GM12878 (cell line): ENCODE measurements at regions not wholly inside any gene's neighbourhood (a gene's known extent, or its start where the extent isn't known, plus 50 kb on each side); places are given as distances from the start of the nearest gene placed in this dataset.

Experiments
- ATAC-seq: fragments of 200-7000 bp; cut with Tn5 transposase; 3 replicates; pipeline ENCODE4 v1.9.1; 2020; ENCODE audit warnings: mild to moderate bottlenecking, moderate library complexity
- BruUV-seq: library from RNA; stranded (reverse); fragments of 400-500 nt; replicated peaks from 2 replicates; lab custom pipeline; 2021; lab: Mats Ljungman, UMichigan
- CTCF ChIA-PET: fragments of 300-600 bp; sonication (Branson Sonifier 250); formaldehyde crosslinking; extraction: SDS; loops from one replicate; lab custom pipeline; 2021; ENCODE audit warnings: inconsistent platforms; lab: Yijun Ruan, JAX
- POLR2A ChIA-PET: fragments of 350-600 bp; formaldehyde crosslinking; extraction: SDS; loops from one replicate; lab custom pipeline; 2021; ENCODE audit warnings: inconsistent platforms; lab: Charles Lee
- RAD21 ChIA-PET: fragments of 300-600 bp; sonication (Branson Sonifier 250); formaldehyde crosslinking; loops from one replicate; lab custom pipeline; 2023; ENCODE audit warnings: antibody characterized with exemption; ENCODE audit not compliant: unreplicated experiment; lab: Charles Lee
- SMC1A ChIA-PET: fragments of 300-600 bp; sonication (Branson Sonifier 250); formaldehyde crosslinking; loops from one replicate; lab custom pipeline; 2023; ENCODE audit not compliant: unreplicated experiment, uncharacterized antibody; lab: Charles Lee
- DNase-seq: peaks from one replicate; pipeline ENCODE4 v3.0.0-alpha.2; 2011; ENCODE audit warnings: low read depth, low spot score
- FAIRE-seq: peaks from 3 replicates; lab custom pipeline; 2011; peaks lifted over from hg19 to GRCh38; lab: Jason Lieb, UNC
- H2AFZ ChIP-seq: 2 replicates; pipeline ENCODE4 v1.6.0; 2011; ENCODE audit warnings: low read depth, low read length, control low read depth; ENCODE audit not compliant: control insufficient read depth
- H3K27ac ChIP-seq: 2 replicates; pipeline ENCODE4 v1.5.1; 2011; ENCODE audit warnings: control low read depth; ENCODE audit not compliant: control insufficient read depth, insufficient read depth
- H3K27me3 ChIP-seq, 2 experiments: replicated peaks in 1 of 2; 2 replicates each; pipeline versions ENCODE4 v1.6.0 to v1.6.1; 2011; ENCODE audit warnings: low read length in 1 of 2; ENCODE audit not compliant: control insufficient read depth in 2 of 2, insufficient read depth in 2 of 2
- H3K36me3 ChIP-seq, 2 experiments: 2 replicates each; pipeline ENCODE4 v1.5.1; 2011; ENCODE audit warnings: low read length in 1 of 2; ENCODE audit not compliant: control insufficient read depth in 2 of 2, insufficient read depth in 2 of 2
- H3K4me1 ChIP-seq: 2 replicates; pipeline ENCODE4 v1.6.1; 2011; ENCODE audit warnings: mild to moderate bottlenecking, low read length, moderate library complexity, mixed read lengths; ENCODE audit not compliant: control insufficient read depth, insufficient read depth
- H3K4me2 ChIP-seq: 2 replicates; pipeline ENCODE4 v1.6.0; 2011; ENCODE audit warnings: control low read depth; ENCODE audit not compliant: control insufficient read depth, insufficient read depth
- H3K4me3 ChIP-seq: fragments of 200-600 bp; sonication (generic); 2 replicates; pipeline ENCODE4 v1.5.1; 2016
- H3K79me2 ChIP-seq: 2 replicates; pipeline ENCODE4 v1.6.0; 2011; ENCODE audit warnings: low read length; ENCODE audit not compliant: control insufficient read depth, insufficient read depth
- H3K9ac ChIP-seq: 2 replicates; pipeline ENCODE4 v1.8.0; 2011; ENCODE audit warnings: low read length, control low read depth, mixed read lengths; ENCODE audit not compliant: control insufficient read depth, insufficient read depth
- H3K9me3 ChIP-seq: replicated peaks from 3 replicates; pipeline ENCODE4 v1.5.1; 2011; ENCODE audit warnings: mild to moderate bottlenecking, low read length; ENCODE audit not compliant: control insufficient read depth, insufficient read depth
- H4K20me1 ChIP-seq: 2 replicates; pipeline ENCODE4 v1.6.0; 2011; ENCODE audit not compliant: control insufficient read depth, insufficient read depth
- BMI1 ChIP-seq: fragments of 450-650 bp; IDR thresholded peaks from 2 replicates; pipeline ENCODE4 v1.6.1; 2016; ENCODE audit warnings: mild to moderate bottlenecking, moderate library complexity, borderline replicate concordance
- DPF2 ChIP-seq: fragments of 450-650 bp; IDR thresholded peaks from 2 replicates; pipeline ENCODE4 v1.6.1; 2017; ENCODE audit warnings: mild to moderate bottlenecking
- MEF2B ChIP-seq: fragments of 450-650 bp; IDR thresholded peaks from 2 replicates; pipeline ENCODE4 v1.6.1; 2018; ENCODE audit warnings: mild to moderate bottlenecking, moderate library complexity; ENCODE audit not compliant: partially characterized antibody, poor library complexity, severe bottlenecking
- RCOR1 ChIP-seq: conservative IDR thresholded peaks from 2 replicates; pipeline ENCODE4 v1.6.1; 2012; ENCODE audit warnings: low read depth, low read length, improper control_type of control experiment
- TARDBP ChIP-seq: IDR thresholded peaks from 2 replicates; pipeline ENCODE4 v1.6.1; 2016; ENCODE audit warnings: borderline replicate concordance
- ZZZ3 ChIP-seq: IDR thresholded peaks from 2 replicates; pipeline ENCODE4 v1.6.1; 2011; ENCODE audit warnings: low read depth; ENCODE audit not compliant: control insufficient read depth, insufficient read length
- WGBS: methylation state at CpG from one replicate; pipeline ENCODE4 v1.1.6; 2016; ENCODE audit warnings: low lambda C conversion rate; ENCODE audit not compliant: insufficient replicate concordance, insufficient coverage; ENCODE audit errors: missing lambda C conversion rate; 5-methylcytosine and 5-hydroxymethylcytosine counted together
- in situ Hi-C: fragments of 300-500 bp; cut with MboI; formaldehyde crosslinking; loops from 9 replicates; pipeline ENCODE4 v1.14.3; 2018; ENCODE audit warnings: mixed read lengths
- intact Hi-C: fragments of 100-400 bp; cut with micrococcal nuclease; formaldehyde crosslinking; loops from one replicate; pipeline ENCODE4 v1.14.2; 2022; ENCODE audit not compliant: unreplicated experiment
- TF ChIP-seq, protein P1 (sequence below): fragments of 450-650 bp; formaldehyde crosslinking; IDR thresholded peaks from 2 replicates; pipeline ENCODE4 v1.4.0; 2022; ENCODE audit warnings: mild to moderate bottlenecking, moderate library complexity

DNA sequence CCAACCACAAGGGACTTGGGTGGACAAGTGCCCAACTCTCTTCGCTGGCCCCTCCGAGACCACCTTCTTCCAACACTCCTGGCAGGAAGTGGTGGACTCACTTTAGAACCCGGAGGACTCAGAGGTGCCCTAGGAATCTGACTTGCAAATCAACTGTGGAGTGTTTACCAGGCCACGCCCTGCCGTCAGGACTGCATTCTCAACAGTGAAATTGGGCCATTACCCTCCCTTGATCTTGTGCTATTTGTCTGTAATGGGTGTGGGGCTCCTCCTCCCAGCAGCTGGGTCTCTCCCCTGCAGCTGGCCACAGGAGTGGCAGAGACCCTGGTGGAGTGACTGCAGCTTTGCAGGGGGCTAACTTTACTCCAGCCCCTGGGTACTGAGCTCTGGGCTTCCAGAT is 212.2 kb upstream of the RPL38 start:
- intact Hi-C loops (loop anchor here (10.0 kb wide), 1 partner anchor 184 kb away; no protein-coding TSS in a partner anchor), in situ Hi-C loops (no loop called here)
- no peaks in the 10 kb centered on the region for H3K36me3 ChIP-seq
- H3K9me3 ChIP-seq, result no peaks in the 10 kb centered on the region
- H3K9ac ChIP-seq, result no peak overlapping the region
- no peaks in the 10 kb centered on the region for H3K79me2 ChIP-seq
- no peak for DNase-seq
- no peak for FAIRE-seq
- H3K27me3 ChIP-seq, result no peaks in the 10 kb centered on the region; a peak in 2 of 4 replicates
- H3K4me1 ChIP-seq, result no peaks in the 10 kb centered on the region
- ChIA-PET POLR2A (no interaction called here), SMC1A (no interaction called here), RAD21 (no interaction called here), CTCF (no interaction called here)
- no peak overlapping the region for H3K27ac ChIP-seq
- ATAC-seq, result no peak
- no peak overlapping the region for H2AFZ ChIP-seq
- WGBS, result 23% methylated on average over 5 of the region's 5 CpGs
- TF ChIP-seq DPF2 (no peak), RCOR1 (no peak), TARDBP (no peak), BMI1 (no peak), MEF2B (no peak), ZZZ3 (no peak)
- TF ChIP-seq, protein P1, sequence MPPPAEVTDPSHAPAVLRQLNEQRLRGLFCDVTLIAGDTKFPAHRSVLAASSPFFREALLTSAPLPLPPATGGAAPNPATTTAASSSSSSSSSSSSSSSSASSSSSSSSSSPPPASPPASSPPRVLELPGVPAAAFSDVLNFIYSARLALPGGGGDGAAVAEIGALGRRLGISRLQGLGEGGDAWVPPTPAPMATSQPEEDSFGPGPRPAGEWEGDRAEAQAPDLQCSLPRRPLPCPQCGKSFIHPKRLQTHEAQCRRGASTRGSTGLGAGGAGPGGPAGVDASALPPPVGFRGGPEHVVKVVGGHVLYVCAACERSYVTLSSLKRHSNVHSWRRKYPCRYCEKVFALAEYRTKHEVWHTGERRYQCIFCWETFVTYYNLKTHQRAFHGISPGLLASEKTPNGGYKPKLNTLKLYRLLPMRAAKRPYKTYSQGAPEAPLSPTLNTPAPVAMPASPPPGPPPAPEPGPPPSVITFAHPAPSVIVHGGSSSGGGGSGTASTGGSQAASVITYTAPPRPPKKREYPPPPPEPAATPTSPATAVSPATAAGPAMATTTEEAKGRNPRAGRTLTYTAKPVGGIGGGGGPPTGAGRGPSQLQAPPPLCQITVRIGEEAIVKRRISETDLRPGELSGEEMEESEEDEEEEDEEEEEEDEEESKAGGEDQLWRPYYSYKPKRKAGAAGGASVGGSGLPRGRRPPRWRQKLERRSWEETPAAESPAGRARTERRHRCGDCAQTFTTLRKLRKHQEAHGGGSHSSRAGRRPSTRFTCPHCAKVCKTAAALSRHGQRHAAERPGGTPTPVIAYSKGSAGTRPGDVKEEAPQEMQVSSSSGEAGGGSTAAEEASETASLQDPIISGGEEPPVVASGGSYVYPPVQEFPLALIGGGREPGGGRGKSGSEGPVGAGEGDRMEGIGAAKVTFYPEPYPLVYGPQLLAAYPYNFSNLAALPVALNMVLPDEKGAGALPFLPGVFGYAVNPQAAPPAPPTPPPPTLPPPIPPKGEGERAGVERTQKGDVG (CRISPR knock-in tag), result no peak
- no peaks in the 10 kb centered on the region for H4K20me1 ChIP-seq
- H3K4me3 ChIP-seq, result no peak overlapping the region
- no peak overlapping the region for H3K4me2 ChIP-seq
- no TSS peak for BruUV-seq
